ENCODE measurements at regions not wholly inside any gene's neighbourhood (a gene's known extent, or its start where the extent isn't known, plus 50 kb on each side); places are given as distances from the start of the nearest gene placed in this dataset.

- TF ChIP-seq CTCF (IDR thresholded peaks at IDR 0.05) (no peak), EZH2phosphoT487 (IDR thresholded peaks at IDR 0.05) (no peak), EZH2 (IDR thresholded peaks at IDR 0.05) (no peak)
Observed at GRCh38 chr2:75268112-75268511, 68.8 kb upstream of the TACR1 start.

Measured in neural progenitor cell (in vitro differentiated cells).